Activated CD4-positive, alpha-beta memory T cell treated with anti-CD3 and anti-CD28 coated beads for 36 hours (primary cell): ENCODE measurements at regions not wholly inside any gene's neighbourhood (a gene's known extent, or its start where the extent isn't known, plus 50 kb on each side); places are given as distances from the start of the nearest gene placed in this dataset.

Source experiments
- CTCF ChIA-PET: fragments of 350-600 bp; sonication (Branson Sonifier 250); formaldehyde crosslinking; loops from one replicate; lab custom pipeline; 2021; ENCODE audit warnings: antibody characterized with exemption, inconsistent platforms; lab: Charles Lee
- POLR2A ChIA-PET: fragments of 350-600 bp; sonication (Branson Sonifier 250); formaldehyde crosslinking; loops from one replicate; lab custom pipeline; 2021; ENCODE audit warnings: antibody characterized with exemption; lab: Charles Lee
- DNase-seq: peaks from one replicate; pipeline ENCODE4 v3.0.0-alpha.2; 2020
- H3K27ac Mint-ChIP-seq: one replicate; pipeline ENCODE4 v1.8.0; 2021; ENCODE audit warnings: mixed read lengths
- H3K27me3 Mint-ChIP-seq: one replicate; pipeline ENCODE4 v1.8.0; 2021; ENCODE audit warnings: mixed read lengths
- H3K36me3 Mint-ChIP-seq: one replicate; pipeline ENCODE4 v1.8.0; 2021; ENCODE audit warnings: mixed read lengths
- H3K4me1 Mint-ChIP-seq: one replicate; pipeline ENCODE4 v1.8.0; 2021; ENCODE audit warnings: low read depth, mixed read lengths
- H3K4me3 Mint-ChIP-seq: one replicate; pipeline ENCODE4 v1.8.0; 2021; ENCODE audit warnings: mild to moderate bottlenecking, mixed read lengths
- H3K9me3 Mint-ChIP-seq: one replicate; pipeline ENCODE4 v1.8.0; 2021; ENCODE audit warnings: mixed read lengths
- intact Hi-C: fragments of 100-400 bp; cut with micrococcal nuclease; formaldehyde crosslinking; loops from one replicate; pipeline ENCODE4 v1.15.1; 2023

- intact Hi-C loops: no loop called here
- ChIA-PET POLR2A (no interaction called here), CTCF (no interaction called here)
- Mint-ChIP-seq H3K9me3 (peaks cover 4% of the 10 kb centered on the region), H3K36me3 (no peaks in the 10 kb centered on the region), H3K27ac (no peak overlapping the region), H3K4me1 (no peaks in the 10 kb centered on the region), H3K4me3 (no peak overlapping the region), H3K27me3 (peaks cover 4% of the 10 kb centered on the region)
- no peak for DNase-seq
Observed at GRCh38 chr16:80346111-80346632, 194.6 kb upstream of the DYNLRB2 start.

GRCh38 chr16:80345701-80346100 lies 195.1 kb upstream of the DYNLRB2 start:
- Mint-ChIP-seq H3K27me3 (peaks cover 4% of the 10 kb centered on the region), H3K9me3 (peaks cover 4% of the 10 kb centered on the region), H3K36me3 (no peaks in the 10 kb centered on the region), H3K4me1 (no peaks in the 10 kb centered on the region), H3K27ac (no peak overlapping the region), H3K4me3 (no peak overlapping the region)
- no peak for DNase-seq
- ChIA-PET POLR2A (no interaction called here), CTCF (no interaction called here)
- intact Hi-C loops: no loop called here

GRCh38 chr16:80344570-80344969 lies 196.2 kb upstream of the DYNLRB2 start:
- H3K36me3 Mint-ChIP-seq: no peaks in the 10 kb centered on the region
- no peak overlapping the region for H3K27ac Mint-ChIP-seq
- intact Hi-C loops: no loop called here
- no peak for DNase-seq
- ChIA-PET CTCF (no interaction called here), POLR2A (interaction anchor here (0.7 kb wide), 1 partner anchor 19 kb away, joined by 3 read pairs; no protein-coding TSS in a partner anchor)
- H3K9me3 Mint-ChIP-seq: peaks cover 4% of the 10 kb centered on the region
- peaks cover 1% of the 10 kb centered on the region for H3K27me3 Mint-ChIP-seq
- no peak overlapping the region for H3K4me3 Mint-ChIP-seq
- H3K4me1 Mint-ChIP-seq: no peaks in the 10 kb centered on the region

GRCh38 chr16:80341263-80341662 lies 199.5 kb upstream of the DYNLRB2 start:
- POLR2A ChIA-PET: no interaction called here
- no peak for DNase-seq
- H3K4me1 Mint-ChIP-seq: no peaks in the 10 kb centered on the region
- H3K27me3 Mint-ChIP-seq: peaks cover 4% of the 10 kb centered on the region
- no peaks in the 10 kb centered on the region for H3K9me3 Mint-ChIP-seq
- H3K27ac Mint-ChIP-seq: no peak overlapping the region
- no peak overlapping the region for H3K4me3 Mint-ChIP-seq
- CTCF ChIA-PET: interaction anchor here (0.8 kb wide), 1 partner anchor 10 kb away, joined by 3 read pairs; no protein-coding TSS in a partner anchor
- intact Hi-C loops: no loop called here
- no peaks in the 10 kb centered on the region for H3K36me3 Mint-ChIP-seq

- no peaks in the 10 kb centered on the region for H3K36me3 Mint-ChIP-seq
- no peak overlapping the region for H3K4me3 Mint-ChIP-seq
- ChIA-PET CTCF (no interaction called here), POLR2A (no interaction called here)
- H3K9me3 Mint-ChIP-seq: no peaks in the 10 kb centered on the region
- no peak for DNase-seq
- H3K4me1 Mint-ChIP-seq: no peaks in the 10 kb centered on the region
- intact Hi-C loops: no loop called here
- H3K27me3 Mint-ChIP-seq: peaks cover 10% of the 10 kb centered on the region
- no peak overlapping the region for H3K27ac Mint-ChIP-seq
Observed at GRCh38 chr16:80337786-80338185, 203.0 kb upstream of the DYNLRB2 start.

GRCh38 chr16:80330803-80331202 lies 210.0 kb upstream of the DYNLRB2 start:
- CTCF ChIA-PET: no interaction called here
- H3K4me3 Mint-ChIP-seq: no peak overlapping the region
- no peak overlapping the region for H3K27ac Mint-ChIP-seq
- DNase-seq: no peak
- no peaks in the 10 kb centered on the region for H3K36me3 Mint-ChIP-seq
- intact Hi-C loops: no loop called here
- no peaks in the 10 kb centered on the region for H3K9me3 Mint-ChIP-seq
- no peaks in the 10 kb centered on the region for H3K4me1 Mint-ChIP-seq
- POLR2A ChIA-PET: no interaction called here
- H3K27me3 Mint-ChIP-seq: peaks cover 5% of the 10 kb centered on the region

GRCh38 chr16:80330150-80330549 lies 210.6 kb upstream of the DYNLRB2 start:
- no peaks in the 10 kb centered on the region for H3K4me1 Mint-ChIP-seq
- intact Hi-C loops: no loop called here
- POLR2A ChIA-PET: no interaction called here
- no peak overlapping the region for H3K27ac Mint-ChIP-seq
- H3K9me3 Mint-ChIP-seq: no peaks in the 10 kb centered on the region
- no peak for DNase-seq
- H3K27me3 Mint-ChIP-seq: peaks cover 5% of the 10 kb centered on the region
- no peaks in the 10 kb centered on the region for H3K36me3 Mint-ChIP-seq
- H3K4me3 Mint-ChIP-seq: no peak overlapping the region
- CTCF ChIA-PET: no interaction called here

GRCh38 chr16:80327740-80328139 lies 213.1 kb upstream of the DYNLRB2 start:
- no peak overlapping the region for H3K27ac Mint-ChIP-seq
- H3K9me3 Mint-ChIP-seq: no peaks in the 10 kb centered on the region
- ChIA-PET POLR2A (no interaction called here), CTCF (no interaction called here)
- no peak overlapping the region for H3K4me3 Mint-ChIP-seq
- peaks cover 2% of the 10 kb centered on the region for H3K27me3 Mint-ChIP-seq
- no peak for DNase-seq
- H3K4me1 Mint-ChIP-seq: no peaks in the 10 kb centered on the region
- no peaks in the 10 kb centered on the region for H3K36me3 Mint-ChIP-seq
- intact Hi-C loops: no loop called here

- no peak for DNase-seq
- Mint-ChIP-seq H3K27me3 (peaks cover 10% of the 10 kb centered on the region), H3K36me3 (no peaks in the 10 kb centered on the region), H3K4me1 (no peaks in the 10 kb centered on the region), H3K27ac (no peak overlapping the region), H3K4me3 (no peak overlapping the region), H3K9me3 (no peaks in the 10 kb centered on the region)
- intact Hi-C loops: no loop called here
- ChIA-PET CTCF (no interaction called here), POLR2A (interaction anchor here (0.7 kb wide), 1 partner anchor 330 kb away, joined by 3 read pairs; no protein-coding TSS in a partner anchor)
Observed at GRCh38 chr16:80324371-80324770, 216.4 kb upstream of the DYNLRB2 start.

- ChIA-PET CTCF (no interaction called here), POLR2A (interaction anchor here (0.7 kb wide), 1 partner anchor 329 kb away, joined by 3 read pairs; no protein-coding TSS in a partner anchor)
- Mint-ChIP-seq H3K36me3 (no peaks in the 10 kb centered on the region), H3K9me3 (no peaks in the 10 kb centered on the region), H3K27ac (no peak overlapping the region), H3K4me1 (no peaks in the 10 kb centered on the region), H3K27me3 (peaks cover 10% of the 10 kb centered on the region), H3K4me3 (no peak overlapping the region)
- intact Hi-C loops: no loop called here
- DNase-seq: no peak
Observed at GRCh38 chr16:80323808-80324195, 217.0 kb upstream of the DYNLRB2 start.

- intact Hi-C loops: no loop called here
- Mint-ChIP-seq H3K4me1 (no peaks in the 10 kb centered on the region), H3K36me3 (no peaks in the 10 kb centered on the region), H3K27me3 (peaks cover 15% of the 10 kb centered on the region), H3K4me3 (no peak overlapping the region), H3K27ac (no peak overlapping the region), H3K9me3 (no peaks in the 10 kb centered on the region)
- CTCF ChIA-PET: no interaction called here
- no peak for DNase-seq
- POLR2A ChIA-PET: no interaction called here
Observed at GRCh38 chr16:80323187-80323807, 217.5 kb upstream of the DYNLRB2 start.

GRCh38 chr16:80319181-80319580 lies 221.6 kb upstream of the DYNLRB2 start:
- Mint-ChIP-seq H3K4me1 (no peaks in the 10 kb centered on the region), H3K36me3 (no peaks in the 10 kb centered on the region), H3K27me3 (peaks cover 21% of the 10 kb centered on the region), H3K4me3 (no peak overlapping the region), H3K9me3 (no peaks in the 10 kb centered on the region), H3K27ac (no peak overlapping the region)
- intact Hi-C loops: no loop called here
- POLR2A ChIA-PET: no interaction called here
- DNase-seq: peak; percentile 12
- CTCF ChIA-PET: no interaction called here

- H3K36me3 Mint-ChIP-seq: no peaks in the 10 kb centered on the region
- ChIA-PET CTCF (interaction anchor here (0.5 kb wide), 1 partner anchor 773 kb away, joined by 3 read pairs; no protein-coding TSS in a partner anchor), POLR2A (no interaction called here)
- H3K9me3 Mint-ChIP-seq: no peaks in the 10 kb centered on the region
- no peak for DNase-seq
- H3K27ac Mint-ChIP-seq: no peak overlapping the region
- intact Hi-C loops: no loop called here
- peaks cover 22% of the 10 kb centered on the region for H3K27me3 Mint-ChIP-seq
- no peak overlapping the region for H3K4me3 Mint-ChIP-seq
- H3K4me1 Mint-ChIP-seq: no peaks in the 10 kb centered on the region
Observed at GRCh38 chr16:80318107-80318506, 222.7 kb upstream of the DYNLRB2 start.
